ENCODE measurements at regions not wholly inside any gene's neighbourhood (a gene's known extent, or its start where the extent isn't known, plus 50 kb on each side); places are given as distances from the start of the nearest gene placed in this dataset.

- no peak for DNase-seq
These were observed 1577.4 kb downstream of the KCNT2 start for GRCh38 chr1:195030793-195031192.

- DNase-seq, result no peak
These were observed 1581.4 kb downstream of the KCNT2 start for GRCh38 chr1:195026792-195027191.

GRCh38 chr1:195019385-195019784 lies 1588.9 kb downstream of the KCNT2 start:
- DNase-seq, result no peak

- no peak for DNase-seq
These were observed 1595.2 kb downstream of the KCNT2 start for GRCh38 chr1:195012995-195013394.

GRCh38 chr1:195005338-195005737 lies 1602.9 kb downstream of the KCNT2 start:
- no peak for DNase-seq

GRCh38 chr1:194990483-194990882 lies 1617.8 kb downstream of the KCNT2 start:
- no peak for DNase-seq

- no peak for DNase-seq
These were observed 1632.3 kb downstream of the KCNT2 start for GRCh38 chr1:194975913-194976312.

GRCh38 chr1:194968916-194969315 lies 1639.3 kb downstream of the KCNT2 start:
- no peak for DNase-seq

GRCh38 chr1:194959795-194960194 lies 1648.4 kb downstream of the KCNT2 start:
- DNase-seq, result no peak

- DNase-seq, result no peak
These were observed 1656.1 kb downstream of the KCNT2 start for GRCh38 chr1:194952171-194952570.

GRCh38 chr1:194950584-194950983 lies 1657.7 kb downstream of the KCNT2 start:
- DNase-seq, result no peak

GRCh38 chr1:194940336-194941030 lies 1667.8 kb downstream of the KCNT2 start:
- DNase-seq, result no peak

- no peak for DNase-seq
These were observed 1672.4 kb downstream of the KCNT2 start for GRCh38 chr1:194935864-194936263.

GRCh38 chr1:194931166-194931565 lies 1677.1 kb downstream of the KCNT2 start:
- DNase-seq, result no peak

GRCh38 chr1:194930132-194930531 lies 1678.1 kb downstream of the KCNT2 start:
- no peak for DNase-seq

- DNase-seq, result no peak
These were observed 1678.9 kb downstream of the KCNT2 start for GRCh38 chr1:194929357-194929756.

GRCh38 chr1:194919146-194919545 lies 1689.1 kb downstream of the KCNT2 start:
- no peak for DNase-seq

GRCh38 chr1:194917769-194918168 lies 1690.5 kb downstream of the KCNT2 start:
- no peak for DNase-seq

- no peak for DNase-seq
These were observed 1699.6 kb downstream of the KCNT2 start for GRCh38 chr1:194908643-194909042.

- no peak for DNase-seq
These were observed 1704.7 kb downstream of the KCNT2 start for GRCh38 chr1:194903524-194903923.

GRCh38 chr1:194889310-194889709 lies 1702.9 kb upstream of the B3GALT2 start:
- no peak for DNase-seq

- DNase-seq, result no peak
These were observed 1684.4 kb upstream of the B3GALT2 start for GRCh38 chr1:194870860-194871259.

GRCh38 chr1:194866153-194866552 lies 1679.7 kb upstream of the B3GALT2 start:
- no peak for DNase-seq

- no peak for DNase-seq
These were observed 1679.0 kb upstream of the B3GALT2 start for GRCh38 chr1:194865383-194865782.

- no peak for DNase-seq
These were observed 1675.7 kb upstream of the B3GALT2 start for GRCh38 chr1:194862129-194862528.
